Activated T-cell treated with anti-CD3 and anti-CD28 coated beads, Interleukin-2, amount 50 U/mL, for 48 hours (primary cell): ENCODE measurements at regions not wholly inside any gene's neighbourhood (a gene's known extent, or its start where the extent isn't known, plus 50 kb on each side); places are given as distances from the start of the nearest gene placed in this dataset.

Experiments
- DNase-seq, 2 experiments: peaks; one replicate each; pipeline ENCODE4 v3.0.0-alpha.2; 2020

- DNase-seq: no peak
Measured at GRCh38 chr3:31404871-31405270, 127.9 kb upstream of the STT3B start.

GRCh38 chr3:31405515-31405914 lies 127.2 kb upstream of the STT3B start:
- no peak for DNase-seq

GRCh38 chr3:31406896-31407295 lies 125.8 kb upstream of the STT3B start:
- DNase-seq: no peak

- DNase-seq: no peak
Measured at GRCh38 chr3:31407665-31408064, 125.1 kb upstream of the STT3B start.

GRCh38 chr3:31408720-31409119 lies 124.0 kb upstream of the STT3B start:
- DNase-seq: no peak

- no peak for DNase-seq
Measured at GRCh38 chr3:31409389-31409788, 123.3 kb upstream of the STT3B start.

- no peak for DNase-seq
Measured at GRCh38 chr3:31409866-31410265, 122.9 kb upstream of the STT3B start.

- DNase-seq: no peak
Measured at GRCh38 chr3:31410411-31410810, 122.3 kb upstream of the STT3B start.

GRCh38 chr3:31412832-31413231 lies 119.9 kb upstream of the STT3B start:
- no peak for DNase-seq

- DNase-seq: no peak
Measured at GRCh38 chr3:31413515-31413914, 119.2 kb upstream of the STT3B start.

- no peak for DNase-seq
Measured at GRCh38 chr3:31416980-31417379, 115.7 kb upstream of the STT3B start.

GRCh38 chr3:31417486-31417885 lies 115.2 kb upstream of the STT3B start:
- DNase-seq: no peak

- no peak for DNase-seq
Measured at GRCh38 chr3:31420311-31420710, 112.4 kb upstream of the STT3B start.

- DNase-seq: no peak
Measured at GRCh38 chr3:31421314-31422048, 111.2 kb upstream of the STT3B start.

GRCh38 chr3:31422237-31422636 lies 110.5 kb upstream of the STT3B start:
- no peak for DNase-seq

- DNase-seq: no peak
Measured at GRCh38 chr3:31423482-31423881, 109.2 kb upstream of the STT3B start.

GRCh38 chr3:31425401-31425800 lies 107.3 kb upstream of the STT3B start:
- DNase-seq: no peak

GRCh38 chr3:31427623-31428022 lies 105.1 kb upstream of the STT3B start:
- DNase-seq: no peak

GRCh38 chr3:31431321-31431720 lies 101.4 kb upstream of the STT3B start:
- no peak for DNase-seq

- DNase-seq: no peak
Measured at GRCh38 chr3:31432897-31433678, 99.6 kb upstream of the STT3B start.

GRCh38 chr3:31433679-31433992 lies 99.1 kb upstream of the STT3B start:
- no peak for DNase-seq

- DNase-seq: no peak
Measured at GRCh38 chr3:31434819-31435218, 97.9 kb upstream of the STT3B start.

GRCh38 chr3:31436830-31437229 lies 95.9 kb upstream of the STT3B start:
- DNase-seq: no peak

- DNase-seq: no peak
Measured at GRCh38 chr3:31438742-31439141, 94.0 kb upstream of the STT3B start.
